ENCODE measurements at regions not wholly inside any gene's neighbourhood (a gene's known extent, or its start where the extent isn't known, plus 50 kb on each side); places are given as distances from the start of the nearest gene placed in this dataset.

GRCh38 chr2:147649286-147649685 lies 195.5 kb upstream of the ACVR2A start:
- no peak for DNase-seq (ENCODE audit: low read depth)

DNA sequence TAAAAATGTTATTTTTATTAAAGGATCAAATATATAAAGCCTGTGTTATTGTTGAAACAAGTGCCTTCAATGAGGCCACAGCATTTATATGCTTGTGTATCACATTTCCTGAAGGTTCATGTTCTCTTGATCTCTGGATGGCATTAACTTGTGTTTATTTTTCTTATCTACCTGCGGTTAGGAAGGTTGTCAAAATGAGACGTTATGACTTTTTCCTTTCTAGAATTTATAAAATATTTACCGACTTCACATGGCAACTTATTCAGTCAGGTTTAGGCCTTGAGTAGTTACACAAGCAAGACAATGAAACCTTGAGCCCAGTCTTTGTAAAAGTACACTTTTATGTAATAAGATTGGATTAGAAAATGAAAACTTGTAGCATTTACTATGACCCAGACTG lies 196.4 kb upstream of the ACVR2A start:
- DNase-seq (ENCODE audit: low read depth), result no peak

DNA sequence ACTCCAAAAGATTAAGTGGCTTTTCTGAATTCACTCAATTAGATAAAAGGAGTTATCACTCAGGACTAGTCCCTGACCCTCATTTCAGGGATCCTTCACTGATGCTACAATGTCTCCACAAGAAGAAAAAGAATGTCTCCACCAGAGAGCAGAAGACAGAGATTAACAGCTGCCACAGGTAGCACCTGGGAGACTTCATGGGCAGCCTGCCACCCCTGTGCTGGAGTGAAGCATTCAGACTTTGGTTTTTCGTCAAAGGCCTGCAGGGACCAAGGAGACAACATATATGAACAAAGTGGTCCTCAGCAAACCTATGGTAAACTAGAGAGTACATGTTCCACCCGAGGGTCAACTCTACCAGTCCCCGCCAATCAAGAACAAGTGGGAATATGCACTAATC lies 197.0 kb upstream of the ACVR2A start:
- DNase-seq (ENCODE audit: low read depth), result no peak

DNA sequence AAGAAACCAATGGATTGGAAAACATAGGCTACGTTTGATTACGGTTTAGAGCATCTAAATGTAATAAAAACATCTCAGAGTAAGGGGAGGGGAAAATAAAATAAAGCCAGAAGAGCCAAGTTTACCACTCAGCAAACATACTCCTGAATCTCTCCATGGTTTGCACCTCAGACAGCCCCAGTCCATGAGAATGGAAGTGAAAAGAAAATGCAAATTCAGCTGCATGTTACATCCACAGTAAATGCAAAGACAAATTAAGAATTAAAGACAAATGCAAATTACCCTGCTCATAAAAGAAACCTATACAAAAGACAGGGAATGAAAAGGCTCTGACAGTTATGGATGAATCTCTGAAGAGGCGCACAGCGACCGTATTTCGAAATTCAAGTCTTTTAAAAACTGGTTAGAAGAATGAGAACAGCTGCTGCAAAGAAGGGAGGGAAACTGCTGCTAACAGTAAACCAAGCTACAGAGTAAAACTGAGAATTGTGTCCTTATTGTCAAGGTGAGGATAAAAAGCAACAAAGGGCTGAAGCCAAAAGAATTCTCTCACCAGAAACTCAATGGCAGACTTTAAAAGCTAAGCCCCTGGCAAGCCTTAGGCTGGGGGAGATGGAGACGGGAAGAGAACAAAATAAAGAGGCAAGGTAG lies 197.9 kb upstream of the ACVR2A start:
- peak; percentile 14 for DNase-seq (ENCODE audit: low read depth)

DNA sequence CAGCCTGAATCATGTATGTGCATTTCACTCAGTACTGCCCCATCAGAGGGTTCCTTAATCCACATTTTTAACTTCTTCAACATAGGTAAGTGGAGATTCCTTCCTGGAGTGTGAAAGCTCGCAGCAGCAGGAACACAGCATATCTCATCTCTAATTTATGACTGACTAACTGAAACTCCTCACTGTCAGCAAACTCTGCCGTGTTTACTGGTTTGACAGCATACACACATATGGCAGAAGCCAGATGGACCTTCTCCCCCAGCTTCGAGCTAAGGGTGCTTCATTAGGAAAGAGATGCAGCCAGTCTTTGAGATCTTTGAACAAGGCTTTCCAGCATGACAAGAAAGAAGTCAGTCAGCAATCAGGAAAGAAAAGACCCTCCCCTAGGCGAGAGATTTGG lies 200.3 kb upstream of the ACVR2A start:
- DNase-seq (ENCODE audit: low read depth), result no peak

- no peak for DNase-seq (ENCODE audit: low read depth)
Measured at GRCh38 chr2:147642765-147643164, 202.1 kb upstream of the ACVR2A start.

DNA sequence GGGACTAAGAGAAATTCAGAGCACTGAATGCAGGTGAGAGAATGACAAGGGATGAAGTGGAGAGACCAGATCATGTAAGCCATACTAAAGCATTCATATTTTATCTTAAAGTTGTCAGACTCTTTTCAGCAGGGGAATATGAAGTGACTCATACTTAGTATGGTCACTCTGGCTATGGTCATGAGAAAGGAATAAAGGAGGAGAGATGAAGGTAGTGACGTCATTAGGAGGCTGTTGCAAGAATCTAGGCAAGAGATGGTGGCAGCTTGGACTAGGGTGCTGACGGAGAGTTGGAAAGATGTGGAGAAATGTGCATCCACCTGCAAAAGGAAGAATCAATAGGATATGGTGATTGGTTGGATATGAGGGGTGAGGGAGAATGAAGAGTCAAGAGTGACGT lies 203.2 kb upstream of the ACVR2A start:
- peak; percentile 46 for DNase-seq (ENCODE audit: low read depth)

- no peak for DNase-seq (ENCODE audit: low read depth)
Measured at GRCh38 chr2:147639891-147640290, 204.9 kb upstream of the ACVR2A start.

- DNase-seq (ENCODE audit: low read depth), result no peak
Measured at GRCh38 chr2:147639386-147639785, 205.4 kb upstream of the ACVR2A start.

- DNase-seq (ENCODE audit: low read depth), result no peak
Measured at GRCh38 chr2:147636886-147637285, 207.9 kb upstream of the ACVR2A start.

GRCh38 chr2:147636238-147636882 lies 208.5 kb upstream of the ACVR2A start:
- peak; percentile 87 for DNase-seq (ENCODE audit: low read depth)

DNA sequence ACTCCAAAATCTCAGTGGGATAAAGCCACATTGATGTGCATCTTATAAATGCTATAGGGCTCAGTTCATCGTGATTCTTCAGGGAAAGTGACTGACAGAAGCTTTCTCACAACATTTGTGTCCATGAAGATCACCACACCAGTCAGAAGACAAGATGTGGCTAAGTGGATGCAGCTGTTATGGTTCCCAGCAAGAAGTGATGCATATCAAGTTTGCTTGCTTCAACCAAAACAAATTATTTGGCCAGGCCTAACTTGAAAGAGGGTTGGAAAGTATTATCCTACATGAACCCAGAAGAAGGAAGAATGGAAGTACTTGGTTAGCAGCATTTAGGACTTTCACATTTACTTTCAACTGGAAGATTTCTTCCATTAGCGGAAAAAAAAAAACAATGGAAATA lies 210.0 kb upstream of the ACVR2A start:
- DNase-seq (ENCODE audit: low read depth), result peak; percentile 53

DNA sequence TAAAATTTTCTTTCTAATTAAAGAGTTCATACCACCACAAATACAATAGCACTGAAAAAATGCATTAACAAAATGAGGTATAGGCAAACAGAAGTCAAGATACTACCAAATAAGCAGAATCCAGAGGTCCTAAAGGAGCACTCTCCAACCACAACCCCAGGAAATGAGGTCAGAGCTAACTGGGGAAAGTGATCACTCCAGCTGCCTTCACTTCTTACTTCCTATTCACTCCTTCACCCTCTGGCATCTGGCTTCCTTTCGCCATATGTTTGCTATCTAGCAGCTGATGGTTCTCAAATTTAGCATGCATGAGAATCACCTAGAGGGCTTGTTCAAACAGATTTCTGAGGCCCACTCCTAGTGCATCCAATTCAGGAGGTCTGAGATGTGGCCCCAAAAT lies 212.6 kb upstream of the ACVR2A start:
- DNase-seq (ENCODE audit: low read depth), result peak; percentile 58

DNA sequence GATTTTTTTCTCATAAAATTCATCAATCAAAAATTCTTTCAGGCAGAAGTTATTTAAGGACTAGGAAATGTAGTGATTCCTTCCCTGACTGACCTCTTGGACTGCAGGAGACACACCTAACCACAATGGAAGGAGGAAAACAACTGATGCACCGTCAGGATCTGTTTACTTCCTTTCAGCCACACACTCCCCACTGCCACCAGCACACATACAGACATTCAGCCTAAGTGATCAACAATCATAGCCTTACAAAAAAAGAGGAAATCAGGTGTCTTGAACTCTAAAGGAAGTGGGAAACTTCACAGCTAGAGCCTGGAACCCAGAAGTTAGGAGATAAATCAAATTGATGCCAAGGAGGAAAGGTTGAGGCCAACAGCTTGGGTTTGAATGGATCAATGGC lies 213.5 kb upstream of the ACVR2A start:
- no peak for DNase-seq (ENCODE audit: low read depth)

GRCh38 chr2:147630585-147630984 lies 214.2 kb upstream of the ACVR2A start:
- DNase-seq (ENCODE audit: low read depth), result no peak

DNA sequence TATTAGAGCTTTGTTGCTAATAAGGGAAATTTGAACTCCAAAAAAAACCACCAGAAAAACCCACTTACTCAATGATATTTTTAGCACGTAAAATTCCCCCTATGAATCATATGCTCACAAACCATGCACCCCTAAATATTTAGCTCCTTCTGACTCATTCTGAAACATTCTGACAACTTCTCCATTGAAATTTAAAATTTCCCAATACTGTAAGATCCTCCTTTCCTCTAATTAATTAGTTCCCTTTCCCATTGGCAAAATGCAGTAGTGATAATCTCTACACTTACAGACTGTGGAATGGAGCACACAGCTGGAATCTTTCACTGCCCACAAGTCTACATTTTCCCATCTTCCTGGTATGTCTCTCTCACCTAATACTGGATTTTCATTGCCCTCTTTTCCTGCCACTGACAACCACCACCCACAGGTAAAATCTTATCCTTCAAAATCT lies 215.8 kb upstream of the ACVR2A start:
- DNase-seq (ENCODE audit: low read depth), result peak; percentile 34

DNA sequence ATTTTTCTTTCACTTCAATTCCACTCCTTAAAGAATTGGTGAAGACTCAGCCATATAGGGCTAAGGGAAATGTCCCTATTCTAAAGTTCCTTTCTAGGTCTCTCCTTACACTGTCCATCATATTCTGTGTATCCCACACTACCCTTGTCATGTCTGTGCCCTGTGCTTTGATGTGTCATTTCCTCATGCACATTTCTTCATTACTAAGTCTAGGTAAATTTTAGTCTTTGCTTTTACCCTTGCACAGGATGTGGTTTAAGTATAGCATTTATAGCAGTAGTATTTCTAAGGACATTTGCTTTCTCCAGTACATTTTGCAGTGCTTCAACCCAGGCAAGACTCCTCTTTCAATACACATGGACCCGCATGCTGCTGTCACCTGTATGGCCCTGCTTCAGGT lies 221.5 kb upstream of the ACVR2A start:
- DNase-seq (ENCODE audit: low read depth), result no peak

DNA sequence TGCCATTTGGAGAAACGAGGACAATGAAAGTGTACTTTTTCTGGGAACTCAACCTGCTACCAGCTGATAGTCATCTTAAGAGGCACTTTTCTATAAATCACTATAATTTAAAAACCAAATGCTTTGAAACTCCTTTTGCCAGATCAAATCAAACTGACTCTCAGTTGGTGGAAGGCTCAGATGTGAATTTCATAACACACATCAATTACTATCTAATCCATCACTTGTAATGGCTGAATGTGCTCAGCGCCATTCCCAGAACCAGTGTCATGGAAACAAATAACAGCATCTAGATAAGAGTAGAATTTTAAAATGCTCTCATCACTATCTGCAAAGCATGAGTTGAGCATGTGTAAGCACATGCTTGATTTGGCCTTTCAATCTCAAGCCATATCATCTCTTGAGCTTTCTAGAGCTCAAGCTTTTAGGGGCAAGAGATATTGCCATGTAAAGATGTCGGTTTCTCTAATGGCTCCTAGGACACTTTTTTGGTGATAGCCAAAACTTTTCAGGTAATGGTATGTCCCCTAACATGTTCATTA lies 223.1 kb upstream of the ACVR2A start:
- no peak for DNase-seq (ENCODE audit: low read depth)

DNA sequence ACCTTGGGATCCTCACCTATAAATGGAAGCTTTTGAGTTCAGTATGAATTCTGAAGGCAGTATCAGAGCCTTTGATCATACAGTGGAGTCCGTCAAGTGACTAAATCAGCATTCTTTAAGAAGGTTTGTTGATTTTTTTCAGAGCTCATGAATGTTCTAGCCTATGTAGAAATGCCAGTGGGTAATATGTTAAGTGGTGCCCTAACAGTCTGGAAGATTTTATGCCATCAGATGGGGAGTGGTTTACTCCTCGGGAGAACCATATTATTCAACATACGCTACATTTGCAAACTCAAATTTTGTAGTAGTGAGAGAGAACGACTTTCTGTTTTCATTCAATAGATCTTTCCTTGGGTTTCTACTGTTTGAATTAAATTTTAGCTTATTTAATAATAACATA lies 225.0 kb upstream of the ACVR2A start:
- DNase-seq (ENCODE audit: low read depth), result no peak

DNA sequence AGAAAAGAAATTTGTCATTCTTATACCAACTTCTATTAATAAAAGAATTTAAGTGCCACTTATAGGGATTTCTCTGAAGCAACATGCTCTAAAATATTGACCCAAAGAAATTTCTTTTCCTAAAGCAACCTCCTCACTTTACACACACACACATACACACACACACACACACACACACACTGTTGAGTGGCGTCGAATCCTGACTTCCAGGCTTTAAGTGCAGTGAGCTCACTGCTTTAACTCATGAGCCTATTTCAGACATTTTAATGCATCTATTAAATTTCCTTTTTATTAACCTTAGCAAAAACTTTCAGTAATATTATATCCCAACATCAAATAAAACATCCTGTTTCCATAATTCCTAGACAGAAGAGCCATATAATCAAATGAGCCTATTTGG lies 229.1 kb upstream of the ACVR2A start:
- no peak for DNase-seq (ENCODE audit: low read depth)

DNA sequence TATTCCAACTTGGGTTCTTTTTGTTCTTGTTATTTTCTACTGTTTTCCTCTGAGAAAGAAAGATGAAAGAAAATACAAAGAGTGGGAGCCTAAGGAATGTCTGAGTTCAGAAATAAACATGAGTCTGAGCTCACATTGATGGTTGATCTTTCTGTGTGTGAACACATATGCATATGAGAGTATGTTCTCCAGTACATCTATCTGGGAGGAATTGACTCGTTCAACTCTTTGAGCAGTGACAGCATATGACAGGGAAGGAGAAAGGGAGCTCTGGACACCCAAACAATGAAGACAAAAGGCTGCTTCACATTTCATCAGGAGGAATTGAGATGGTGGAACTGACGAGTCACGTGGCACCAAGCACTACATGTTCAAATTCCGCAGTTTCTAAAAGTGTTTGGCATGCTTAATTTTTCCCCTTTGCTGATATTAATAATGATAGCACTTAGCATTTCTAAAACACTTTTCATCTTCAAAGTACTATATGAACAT lies 229.8 kb upstream of the ACVR2A start:
- DNase-seq (ENCODE audit: low read depth), result no peak

DNA sequence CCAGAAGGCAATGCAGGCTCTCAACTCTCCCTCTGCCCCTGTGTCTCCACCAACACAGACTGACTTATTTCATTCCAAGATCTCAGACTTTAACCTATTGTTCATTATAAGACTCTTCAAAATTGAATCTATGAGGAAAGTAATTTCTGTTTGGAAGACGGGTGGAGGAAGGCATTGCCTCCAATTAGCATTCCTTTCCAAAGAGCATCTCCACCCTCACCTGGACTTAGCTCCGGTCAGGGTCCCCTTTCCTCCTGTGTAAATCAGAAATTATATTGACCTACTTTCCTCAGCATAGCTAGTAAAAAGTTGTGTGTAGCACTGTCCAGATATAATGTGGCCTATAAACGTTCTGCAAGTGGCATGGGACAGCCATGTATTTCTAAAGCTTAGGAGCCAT lies 230.4 kb upstream of the ACVR2A start:
- DNase-seq (ENCODE audit: low read depth), result no peak

GRCh38 chr2:147610496-147611040 lies 234.3 kb upstream of the ACVR2A start:
- DNase-seq (ENCODE audit: low read depth), result no peak

Measured in LHCN-M2 (cell line).